SU-DHL-6 (cell line): ENCODE measurements at regions not wholly inside any gene's neighbourhood (a gene's known extent, or its start where the extent isn't known, plus 50 kb on each side); places are given as distances from the start of the nearest gene placed in this dataset.

Experiments
- CTCF ChIP-seq: fragments of 200-600 bp; sonication (generic); IDR thresholded peaks from one replicate; pipeline ENCODE4 v1.5.1; 2017; ENCODE audit warnings: antibody characterized with exemption, mild to moderate bottlenecking, low read length, moderate library complexity; ENCODE audit not compliant: insufficient read depth, poor library complexity, severe bottlenecking
- EZH2phosphoT487 ChIP-seq: fragments of 200-600 bp; sonication (generic), shearing (Covaris generic); conservative IDR thresholded peaks from 2 replicates; pipeline ENCODE4 v1.6.1; 2018; ENCODE audit warnings: mild to moderate bottlenecking, antibody characterized with exemption, low read length, moderate library complexity, mixed read lengths

- no peak for TF ChIP-seq CTCF
- no peak for TF ChIP-seq EZH2phosphoT487
Measured at GRCh38 chr4:54372951-54373350, 143.9 kb downstream of the PDGFRA start.
